ENCODE measurements at regions not wholly inside any gene's neighbourhood (a gene's known extent, or its start where the extent isn't known, plus 50 kb on each side); places are given as distances from the start of the nearest gene placed in this dataset.

DNA sequence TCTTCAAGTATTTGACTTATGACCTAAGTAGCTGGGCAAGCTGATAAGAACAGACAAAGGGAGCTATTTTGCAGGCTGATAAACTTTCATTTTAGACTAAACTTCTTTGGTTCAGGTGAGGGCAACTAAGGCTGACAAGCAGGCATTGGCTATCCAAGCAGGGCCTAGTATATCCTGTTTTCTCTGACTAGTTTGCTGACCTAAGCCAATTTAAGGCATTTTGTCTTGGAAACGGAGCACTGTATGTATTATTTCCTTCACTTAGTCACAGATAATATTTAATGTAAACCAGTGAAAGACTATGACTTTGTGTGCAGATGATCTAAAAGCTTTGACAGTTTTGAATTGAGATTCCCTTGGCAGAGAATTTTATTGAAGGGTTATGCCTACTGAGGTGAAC, 172.5 kb downstream of the POU4F1 start:
- H3K36me3 ChIP-seq (replicated peaks; ENCODE audit: insufficient read depth, low read length) = no peaks in the 10 kb centered on the region
- no peaks in the 10 kb centered on the region for H3K9me2 ChIP-seq (replicated peaks; ENCODE audit: insufficient read depth, low read length)
- H3K4me3 ChIP-seq (ENCODE audit: low read length) = no peak overlapping the region
- H3K9ac ChIP-seq (ENCODE audit: low read length) = no peak overlapping the region
- H3K4me1 ChIP-seq (ENCODE audit: low read length) = no peaks in the 10 kb centered on the region
- no peaks in the 10 kb centered on the region for H3K9me3 ChIP-seq (replicated peaks; ENCODE audit: insufficient read depth, low read length)
- no peak overlapping the region for H3K27ac ChIP-seq (ENCODE audit: low read length)
- no peak overlapping the region for H2AFZ ChIP-seq (ENCODE audit: low read length)
- no peaks in the 10 kb centered on the region for H4K20me1 ChIP-seq (ENCODE audit: insufficient read depth, low read length)
- no peak overlapping the region for H3K4me2 ChIP-seq (ENCODE audit: low read depth, low read length)
- no peaks in the 10 kb centered on the region for H3K27me3 ChIP-seq (replicated peaks; ENCODE audit: insufficient read depth, low read length)
- TF ChIP-seq, protein P1, sequence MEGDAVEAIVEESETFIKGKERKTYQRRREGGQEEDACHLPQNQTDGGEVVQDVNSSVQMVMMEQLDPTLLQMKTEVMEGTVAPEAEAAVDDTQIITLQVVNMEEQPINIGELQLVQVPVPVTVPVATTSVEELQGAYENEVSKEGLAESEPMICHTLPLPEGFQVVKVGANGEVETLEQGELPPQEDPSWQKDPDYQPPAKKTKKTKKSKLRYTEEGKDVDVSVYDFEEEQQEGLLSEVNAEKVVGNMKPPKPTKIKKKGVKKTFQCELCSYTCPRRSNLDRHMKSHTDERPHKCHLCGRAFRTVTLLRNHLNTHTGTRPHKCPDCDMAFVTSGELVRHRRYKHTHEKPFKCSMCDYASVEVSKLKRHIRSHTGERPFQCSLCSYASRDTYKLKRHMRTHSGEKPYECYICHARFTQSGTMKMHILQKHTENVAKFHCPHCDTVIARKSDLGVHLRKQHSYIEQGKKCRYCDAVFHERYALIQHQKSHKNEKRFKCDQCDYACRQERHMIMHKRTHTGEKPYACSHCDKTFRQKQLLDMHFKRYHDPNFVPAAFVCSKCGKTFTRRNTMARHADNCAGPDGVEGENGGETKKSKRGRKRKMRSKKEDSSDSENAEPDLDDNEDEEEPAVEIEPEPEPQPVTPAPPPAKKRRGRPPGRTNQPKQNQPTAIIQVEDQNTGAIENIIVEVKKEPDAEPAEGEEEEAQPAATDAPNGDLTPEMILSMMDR (IDR thresholded peaks at IDR 0.05; ENCODE audit: low read length) = no peak
- no peak for TF ChIP-seq EZH2phosphoT487 (IDR thresholded peaks at IDR 0.05; ENCODE audit: low read length)
- TF ChIP-seq EZH2 (optimal IDR thresholded peaks at IDR 0.05; ENCODE audit: low read depth, low read length) = no peak
- DNase-seq = no peak
- H3K79me2 ChIP-seq (ENCODE audit: low read length) = no peaks in the 10 kb centered on the region
- no peaks in the 10 kb centered on the region for H3F3A ChIP-seq (ENCODE audit: insufficient read depth, low read length)

DNA sequence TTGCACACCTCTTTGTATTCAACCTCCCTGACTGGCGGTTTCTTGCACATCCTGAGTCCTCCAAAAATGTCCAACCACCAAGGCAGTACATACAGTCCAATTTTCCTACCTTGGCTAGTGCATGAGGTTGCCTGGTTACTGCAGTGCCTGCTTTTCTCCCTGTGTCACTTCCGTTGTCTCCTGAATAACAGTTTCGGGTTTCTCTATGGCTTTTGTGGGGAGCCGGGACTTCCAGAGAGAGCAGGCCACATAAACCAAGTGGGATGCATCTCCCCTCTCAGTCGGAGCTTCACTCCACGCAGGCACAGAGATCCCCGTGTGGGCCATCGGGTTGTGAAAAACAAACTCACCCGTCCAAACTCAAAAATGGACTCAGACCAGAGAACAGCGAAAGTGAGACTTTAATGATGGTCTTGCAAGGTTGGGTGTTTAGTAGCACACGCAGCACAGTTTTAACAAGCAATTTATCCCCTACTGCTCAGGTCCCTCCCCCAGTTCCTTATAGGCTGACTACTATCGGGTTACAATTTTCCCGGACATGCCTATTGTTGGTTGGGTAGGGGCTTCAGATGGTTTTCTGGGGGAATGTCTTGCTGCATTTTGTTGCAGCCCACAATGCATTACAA, 173.1 kb downstream of the POU4F1 start:
- H3K9me3 ChIP-seq (replicated peaks; ENCODE audit: insufficient read depth, low read length) = no peaks in the 10 kb centered on the region
- no peak overlapping the region for H3K9ac ChIP-seq (ENCODE audit: low read length)
- H3K27ac ChIP-seq (ENCODE audit: low read length) = no peak overlapping the region
- no peaks in the 10 kb centered on the region for H3F3A ChIP-seq (ENCODE audit: insufficient read depth, low read length)
- no peak for TF ChIP-seq EZH2 (optimal IDR thresholded peaks at IDR 0.05; ENCODE audit: low read depth, low read length)
- TF ChIP-seq, protein P1 (IDR thresholded peaks at IDR 0.05; ENCODE audit: low read length) = no peak
- no peak for TF ChIP-seq EZH2phosphoT487 (IDR thresholded peaks at IDR 0.05; ENCODE audit: low read length)
- no peak overlapping the region for H3K4me2 ChIP-seq (ENCODE audit: low read depth, low read length)
- no peaks in the 10 kb centered on the region for H3K79me2 ChIP-seq (ENCODE audit: low read length)
- no peak for DNase-seq
- H3K4me3 ChIP-seq (ENCODE audit: low read length) = no peak overlapping the region
- no peaks in the 10 kb centered on the region for H3K9me2 ChIP-seq (replicated peaks; ENCODE audit: insufficient read depth, low read length)
- H3K4me1 ChIP-seq (ENCODE audit: low read length) = no peaks in the 10 kb centered on the region
- H3K27me3 ChIP-seq (replicated peaks; ENCODE audit: insufficient read depth, low read length) = no peaks in the 10 kb centered on the region
- H4K20me1 ChIP-seq (ENCODE audit: insufficient read depth, low read length) = no peaks in the 10 kb centered on the region
- H3K36me3 ChIP-seq (replicated peaks; ENCODE audit: insufficient read depth, low read length) = no peaks in the 10 kb centered on the region
- H2AFZ ChIP-seq (ENCODE audit: low read length) = no peak overlapping the region

DNA sequence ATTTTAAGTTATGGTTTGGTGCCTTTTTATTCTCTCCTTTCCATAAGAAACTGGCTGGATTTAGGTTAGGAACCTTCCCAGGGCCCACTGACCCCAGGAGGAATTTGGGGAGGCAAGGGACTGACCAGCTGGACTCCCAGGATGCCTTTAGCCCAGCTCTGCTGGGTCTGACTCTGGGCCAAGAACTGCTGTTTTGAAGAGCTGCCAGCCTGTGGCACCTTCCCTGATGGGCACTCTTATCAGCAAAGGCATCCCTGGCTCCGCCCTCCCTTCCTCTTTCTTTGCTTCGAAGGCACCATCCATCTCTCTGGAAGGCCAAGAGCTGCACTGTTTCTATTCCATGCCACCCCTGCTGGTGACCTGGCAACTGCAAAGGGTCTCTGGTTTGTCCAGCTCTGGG, 174.7 kb downstream of the POU4F1 start:
- Histone ChIP-seq H3F3A (ENCODE audit: insufficient read depth, low read length) (no peaks in the 10 kb centered on the region), H3K4me3 (ENCODE audit: low read length) (no peak overlapping the region), H3K79me2 (ENCODE audit: low read length) (no peaks in the 10 kb centered on the region), H3K27me3 (replicated peaks; ENCODE audit: insufficient read depth, low read length) (no peaks in the 10 kb centered on the region), H3K9ac (ENCODE audit: low read length) (no peak overlapping the region), H2AFZ (ENCODE audit: low read length) (no peak overlapping the region), H3K9me3 (replicated peaks; ENCODE audit: insufficient read depth, low read length) (no peaks in the 10 kb centered on the region), H3K4me1 (ENCODE audit: low read length) (no peaks in the 10 kb centered on the region), H3K9me2 (replicated peaks; ENCODE audit: insufficient read depth, low read length) (no peaks in the 10 kb centered on the region), H3K27ac (ENCODE audit: low read length) (no peak overlapping the region), H3K36me3 (replicated peaks; ENCODE audit: insufficient read depth, low read length) (no peaks in the 10 kb centered on the region), H3K4me2 (ENCODE audit: low read depth, low read length) (no peak overlapping the region), H4K20me1 (ENCODE audit: insufficient read depth, low read length) (no peaks in the 10 kb centered on the region)
- DNase-seq = no peak
- no peak for TF ChIP-seq EZH2 (optimal IDR thresholded peaks at IDR 0.05; ENCODE audit: low read depth, low read length)
- no peak for TF ChIP-seq EZH2phosphoT487 (IDR thresholded peaks at IDR 0.05; ENCODE audit: low read length)
- TF ChIP-seq, protein P1 (IDR thresholded peaks at IDR 0.05; ENCODE audit: low read length) = no peak

Data from MM.1S (cell line).